SK-N-SH (cell line): ENCODE measurements at regions not wholly inside any gene's neighbourhood (a gene's known extent, or its start where the extent isn't known, plus 50 kb on each side); places are given as distances from the start of the nearest gene placed in this dataset.

Experiments used
- CTCF ChIA-PET: fragments of 300-600, 350-600 bp; formaldehyde crosslinking; extraction: SDS; loops from one replicate; lab custom pipeline; 2021; lab: Yijun Ruan, JAX
- POLR2A ChIA-PET: fragments of 350-600 bp; sonication (Branson Sonifier 250); formaldehyde crosslinking; extraction: SDS; loops from one replicate; lab custom pipeline; 2020; ENCODE audit warnings: antibody characterized with exemption, inconsistent platforms; lab: Yijun Ruan, JAX
- DNase-seq: peaks from one replicate; pipeline ENCODE4 v3.0.0; 2012
- H2AFZ ChIP-seq: fragments of 200-600 bp; sonication (generic); 2 replicates; pipeline ENCODE4 v1.8.1; 2016; ENCODE audit warnings: antibody characterized with exemption, mild to moderate bottlenecking, low read depth
- H3F3A ChIP-seq: fragments of 200-600 bp; sonication (generic); replicated peaks from 2 replicates; pipeline ENCODE3; 2016; ENCODE audit warnings: antibody characterized with exemption, mild to moderate bottlenecking; ENCODE audit not compliant: insufficient read depth
- H3K27ac ChIP-seq, 2 experiments: fragments of 200-500 bp in 1 of 2; fragments of 200-600 bp in 1 of 2; sonication (Bioruptor generic) in 1 of 2; sonication (generic), shearing (Covaris generic) in 1 of 2; 2 replicates each; pipeline versions ENCODE4 v1.5.1 to v1.6.1; 2014 to 2016; ENCODE audit warnings: low read depth in 2 of 2, inconsistent platforms in 1 of 2, low read length in 1 of 2, mild to moderate bottlenecking in 1 of 2, mixed read lengths in 1 of 2
- H3K27me3 ChIP-seq: fragments of 200-600 bp; sonication (generic), shearing (Covaris generic); 2 replicates; pipeline ENCODE4 v1.6.1; 2016; ENCODE audit warnings: mixed run types; ENCODE audit not compliant: insufficient read depth
- H3K36me3 ChIP-seq, 2 experiments: fragments of 200-500 bp in 1 of 2; fragments of 200-600 bp in 1 of 2; sonication (Bioruptor generic) in 1 of 2; sonication (generic) in 1 of 2; replicated peaks in 1 of 2; 2 replicates each; pipeline versions ENCODE3 to v1.5.1; 2014 to 2016; ENCODE audit warnings: low read length in 1 of 2, mild to moderate bottlenecking in 1 of 2; ENCODE audit not compliant: insufficient read depth in 2 of 2, control insufficient read depth in 1 of 2
- H3K4me1 ChIP-seq, 2 experiments: fragments of 200-500 bp in 1 of 2; fragments of 200-600 bp in 1 of 2; sonication (Bioruptor generic) in 1 of 2; sonication (generic), shearing (Covaris generic) in 1 of 2; 2 replicates each; pipeline versions ENCODE4 v1.5.1 to v1.6.1; 2014 to 2016; ENCODE audit warnings: low read depth in 1 of 2, low read length in 1 of 2, mixed run types in 1 of 2; ENCODE audit not compliant: insufficient read depth in 2 of 2, control insufficient read depth in 1 of 2
- H3K4me2 ChIP-seq: fragments of 200-600 bp; sonication (generic), shearing (Covaris generic); 2 replicates; pipeline ENCODE4 v1.6.1; 2017; ENCODE audit warnings: mixed run types
- H3K4me3 ChIP-seq, 2 experiments: fragments of 200-500 bp in 1 of 2; fragments of 200-600 bp in 1 of 2; sonication (Bioruptor generic) in 1 of 2; sonication (generic), shearing (Covaris generic) in 1 of 2; 2 replicates each; pipeline versions ENCODE4 v1.5.1 to v1.8.1; 2014 to 2016; ENCODE audit warnings: low read depth in 2 of 2, inconsistent platforms in 1 of 2, low read length in 1 of 2, mild to moderate bottlenecking in 1 of 2, mixed read lengths in 1 of 2, moderate library complexity in 1 of 2
- H3K79me2 ChIP-seq: fragments of 200-600 bp; sonication (generic); 2 replicates; pipeline ENCODE4 v1.8.1; 2017; ENCODE audit warnings: mild to moderate bottlenecking; ENCODE audit not compliant: insufficient read depth
- H3K9ac ChIP-seq: fragments of 200-600 bp; sonication (generic); 2 replicates; pipeline ENCODE4 v1.6.1; 2017; ENCODE audit warnings: mixed run types
- H3K9me2 ChIP-seq: fragments of 200-600 bp; sonication (generic); 2 replicates; pipeline ENCODE4 v1.6.1; 2017; ENCODE audit warnings: mixed run types
- H3K9me3 ChIP-seq: fragments of 200-600 bp; sonication (generic); 2 replicates; pipeline ENCODE4 v1.6.1; 2017; ENCODE audit warnings: mixed run types, mild to moderate bottlenecking, moderate library complexity
- H4K20me1 ChIP-seq: fragments of 200-600 bp; sonication (generic); 2 replicates; pipeline ENCODE4 v1.6.1; 2017; ENCODE audit warnings: mild to moderate bottlenecking, mixed run types; ENCODE audit not compliant: insufficient read depth
- CTCF ChIP-seq: fragments of 200-600 bp; sonication (generic); IDR thresholded peaks from 2 replicates; pipeline ENCODE4 v1.6.1; 2017; ENCODE audit warnings: antibody characterized with exemption, mild to moderate bottlenecking, moderate library complexity
- ELF1 ChIP-seq: IDR thresholded peaks from 2 replicates; pipeline ENCODE4 v1.4.0; 2012
- FOXM1 ChIP-seq: IDR thresholded peaks from 2 replicates; pipeline ENCODE4 v1.4.0; 2012; ENCODE audit warnings: low read depth, mild to moderate bottlenecking
- GABPA ChIP-seq: IDR thresholded peaks from 2 replicates; pipeline ENCODE4 v1.4.0; 2012; ENCODE audit warnings: low read depth, mild to moderate bottlenecking
- MAX ChIP-seq: IDR thresholded peaks from 2 replicates; pipeline ENCODE4 v1.4.0; 2012; ENCODE audit warnings: low read depth
- MEF2A ChIP-seq: IDR thresholded peaks from 2 replicates; pipeline ENCODE4 v1.4.0; 2012; ENCODE audit warnings: low read depth, borderline replicate concordance
- MXI1 ChIP-seq: IDR thresholded peaks from 2 replicates; pipeline ENCODE4 v1.6.1; 2012; ENCODE audit warnings: mild to moderate bottlenecking, low read depth, low read length, improper control_type of control experiment
- NFIC ChIP-seq: IDR thresholded peaks from 2 replicates; pipeline ENCODE4 v1.4.0; 2012; ENCODE audit warnings: borderline replicate concordance
- PBX3 ChIP-seq: IDR thresholded peaks from 2 replicates; pipeline ENCODE4; 2012
- RAD21 ChIP-seq: IDR thresholded peaks from 2 replicates; pipeline ENCODE4 v1.6.1; 2012; ENCODE audit warnings: mild to moderate bottlenecking, low read length
- RXRA ChIP-seq: IDR thresholded peaks from 2 replicates; pipeline ENCODE4 v1.4.0; 2012; ENCODE audit warnings: low read depth, mild to moderate bottlenecking, borderline replicate concordance
- SIN3A ChIP-seq: IDR thresholded peaks from 2 replicates; pipeline ENCODE4 v1.6.1; 2012; ENCODE audit warnings: low read depth, mild to moderate bottlenecking, low read length, moderate library complexity, borderline replicate concordance
- YY1 ChIP-seq: IDR thresholded peaks from 2 replicates; pipeline ENCODE4 v1.4.0; 2012; ENCODE audit warnings: low read depth, mild to moderate bottlenecking
- ZBTB33 ChIP-seq: IDR thresholded peaks from 2 replicates; pipeline ENCODE4 v1.4.0; 2012; ENCODE audit warnings: low read depth, borderline replicate concordance
- WGBS: methylation state at CpG from one replicate; pipeline ENCODE4 v1.1.6; 2017; ENCODE audit warnings: low lambda C conversion rate; 5-methylcytosine and 5-hydroxymethylcytosine counted together

GRCh38 chr4:36651253-36651652 is 369.8 kb downstream of the DTHD1 start:
- no peaks in the 10 kb centered on the region for H3K9me3 ChIP-seq
- no peaks in the 10 kb centered on the region for H3K27me3 ChIP-seq
- H3K79me2 ChIP-seq, result no peaks in the 10 kb centered on the region
- H3K4me2 ChIP-seq, result no peak overlapping the region
- no peak overlapping the region for H3K27ac ChIP-seq
- TF ChIP-seq RXRA (no peak), RAD21 (no peak), ELF1 (no peak), MAX (no peak), MXI1 (no peak), SIN3A (no peak), YY1 (no peak), FOXM1 (no peak)
- WGBS, result 3% methylated on average over 3 of the region's 3 CpGs
- H4K20me1 ChIP-seq, result no peaks in the 10 kb centered on the region
- no peaks in the 10 kb centered on the region for H3K4me1 ChIP-seq
- POLR2A ChIA-PET, result no interaction called here
- no peaks in the 10 kb centered on the region for H3K36me3 ChIP-seq
- no peak overlapping the region for H3K9ac ChIP-seq
- no peak for DNase-seq
- no peak overlapping the region for H2AFZ ChIP-seq
- H3K9me2 ChIP-seq, result no peaks in the 10 kb centered on the region
- CTCF ChIA-PET, result interaction anchor here (0.6 kb wide), 1 partner anchor 38 kb away, joined by 3 read pairs; no protein-coding TSS in a partner anchor
- no peak overlapping the region for H3K4me3 ChIP-seq
- no peaks in the 10 kb centered on the region for H3F3A ChIP-seq

- Histone ChIP-seq H3K9me3 (no peaks in the 10 kb centered on the region), H3K9me2 (no peaks in the 10 kb centered on the region), H3K9ac (no peak overlapping the region), H3K36me3 (no peaks in the 10 kb centered on the region), H4K20me1 (no peaks in the 10 kb centered on the region), H3K79me2 (no peaks in the 10 kb centered on the region), H3K4me3 (no peak overlapping the region), H3K4me1 (no peaks in the 10 kb centered on the region), H3F3A (no peaks in the 10 kb centered on the region), H3K27ac (no peak overlapping the region), H2AFZ (no peak overlapping the region), H3K4me2 (no peak overlapping the region), H3K27me3 (no peaks in the 10 kb centered on the region)
- TF ChIP-seq ELF1 (no peak), ZBTB33 (no peak), RAD21 (no peak), GABPA (no peak), PBX3 (no peak), NFIC (no peak), FOXM1 (no peak), CTCF (no peak), MEF2A (no peak)
- DNase-seq, result no peak
- WGBS, result 3% methylated on average over 1 of the region's 1 CpG
- CTCF ChIA-PET, result no interaction called here
- POLR2A ChIA-PET, result no interaction called here
Measured at GRCh38 chr4:36652857-36653256, 371.4 kb downstream of the DTHD1 start.
